H1 (cell line): ENCODE measurements at regions not wholly inside any gene's neighbourhood (a gene's known extent, or its start where the extent isn't known, plus 50 kb on each side); places are given as distances from the start of the nearest gene placed in this dataset.

Experiments used
- CTCF ChIA-PET: fragments of 300-600 bp; sonication (Branson Sonifier 250); formaldehyde crosslinking; loops from one replicate; lab custom pipeline; 2021; ENCODE audit not compliant: partially characterized antibody; lab: Charles Lee
- POLR2A ChIA-PET: fragments of 300-600 bp; sonication (Branson Sonifier 250); formaldehyde crosslinking; loops from one replicate; lab custom pipeline; 2021; ENCODE audit warnings: inconsistent platforms; ENCODE audit not compliant: partially characterized antibody; lab: Charles Lee
- DNase-seq, 2 experiments: peaks; one replicate each; pipeline versions ENCODE4 v3.0.0 to v3.0.0-alpha.2; 2010 to 2022; ENCODE audit warnings: low spot score in 2 of 2, low read depth in 1 of 2, mixed read lengths in 1 of 2
- FAIRE-seq: peaks from 2 replicates; lab custom pipeline; 2011; peaks lifted over from hg19 to GRCh38; lab: Jason Lieb, UNC
- H2AFZ ChIP-seq: 2 replicates; pipeline ENCODE4 v1.8.1; 2012; ENCODE audit warnings: low read length, inconsistent platforms
- H2AK5ac ChIP-seq: 2 replicates; pipeline ENCODE4 v1.6.1; 2013; ENCODE audit warnings: low read depth, low read length
- H2BK120ac ChIP-seq: replicated peaks from 2 replicates; pipeline ENCODE3; 2013; ENCODE audit warnings: low read depth, low read length, inconsistent platforms
- H2BK12ac ChIP-seq: 2 replicates; pipeline ENCODE4 v1.6.1; 2013; ENCODE audit warnings: low read depth, low read length
- H2BK15ac ChIP-seq: 2 replicates; pipeline ENCODE4 v1.6.1; 2013; ENCODE audit warnings: low read length
- H2BK20ac ChIP-seq: 2 replicates; pipeline ENCODE4 v1.6.1; 2013; ENCODE audit warnings: low read length
- H2BK5ac ChIP-seq: 2 replicates; pipeline ENCODE4 v1.6.1; 2013; ENCODE audit warnings: low read depth, low read length
- H3K14ac ChIP-seq: 2 replicates; pipeline ENCODE4 v1.6.1; 2013; ENCODE audit warnings: inconsistent platforms; ENCODE audit not compliant: insufficient read length
- H3K18ac ChIP-seq: 2 replicates; pipeline ENCODE4 v1.6.1; 2013; ENCODE audit warnings: low read length; ENCODE audit errors: extremely low read depth
- H3K23ac ChIP-seq: 2 replicates; pipeline ENCODE4 v1.6.1; 2013; ENCODE audit warnings: inconsistent platforms; ENCODE audit not compliant: insufficient read length
- H3K23me2 ChIP-seq: 2 replicates; pipeline ENCODE4 v1.6.1; 2013; ENCODE audit warnings: low read depth, low read length
- H3K27ac ChIP-seq: 2 replicates; pipeline ENCODE4 v1.6.1; 2011; ENCODE audit warnings: low read depth, low read length, inconsistent platforms
- H3K27me3 ChIP-seq, 4 experiments: replicated peaks in 1 of 4; 1 replicate in 1 of 4; 2 replicates in 3 of 4; pipeline versions ENCODE4 v1.6.1 to v1.8.1; 2011 to 2013; ENCODE audit warnings: low read length in 3 of 4, mild to moderate bottlenecking in 3 of 4, inconsistent platforms in 2 of 4, mixed read lengths in 2 of 4, moderate library complexity in 1 of 4; ENCODE audit not compliant: control insufficient read depth in 3 of 4, insufficient read depth in 3 of 4; ENCODE audit errors: extremely low read depth in 1 of 4
- H3K36me3 ChIP-seq, 4 experiments: 2 replicates each; pipeline versions ENCODE4 v1.6.1 to v1.8.1; 2011 to 2013; ENCODE audit warnings: mild to moderate bottlenecking in 4 of 4, low read length in 3 of 4, moderate library complexity in 2 of 4, control low read depth in 1 of 4, inconsistent platforms in 1 of 4; ENCODE audit not compliant: insufficient read depth in 4 of 4, control insufficient read depth in 2 of 4
- H3K4ac ChIP-seq: replicated peaks from 2 replicates; pipeline ENCODE3; 2013; ENCODE audit warnings: low read length, low read depth, mixed read lengths, inconsistent platforms; ENCODE audit not compliant: insufficient read length
- H3K4me1 ChIP-seq, 4 experiments: replicated peaks in 1 of 4; 1 replicate in 1 of 4; 2 replicates in 3 of 4; pipeline versions ENCODE4 v1.6.1 to v1.8.1; 2011 to 2013; ENCODE audit warnings: low read length in 3 of 4, inconsistent platforms in 2 of 4, mixed read lengths in 1 of 4; ENCODE audit not compliant: insufficient read depth in 4 of 4, control insufficient read depth in 3 of 4
- H3K4me2 ChIP-seq, 2 experiments: 2 replicates each; pipeline versions ENCODE4 v1.6.1 to v1.8.1; 2011 to 2013; ENCODE audit warnings: low read depth in 2 of 2, low read length in 2 of 2, control low read depth in 1 of 2, inconsistent platforms in 1 of 2, mild to moderate bottlenecking in 1 of 2; ENCODE audit not compliant: insufficient read depth in 1 of 2
- H3K4me3 ChIP-seq, 4 experiments: fragments of 200-600, 300-600 bp in 1 of 4; sonication (generic), shearing (Covaris generic), sonication (Bioruptor Twin) in 1 of 4; 2 replicates each; pipeline versions ENCODE4 v1.5.1 to v1.8.1; 2011 to 2016; ENCODE audit warnings: low read length in 4 of 4, low read depth in 3 of 4, control low read depth in 2 of 4, inconsistent platforms in 2 of 4, mild to moderate bottlenecking in 2 of 4, mixed read lengths in 1 of 4, moderate library complexity in 1 of 4; ENCODE audit not compliant: insufficient read depth in 2 of 4; ENCODE audit errors: extremely low read depth in 1 of 4
- H3K56ac ChIP-seq: replicated peaks from 2 replicates; pipeline ENCODE3; 2013; ENCODE audit warnings: low read depth, mild to moderate bottlenecking, mixed read lengths, low read length, inconsistent platforms; ENCODE audit not compliant: insufficient read length
- H3K79me1 ChIP-seq: 2 replicates; pipeline ENCODE4 v1.6.1; 2013; ENCODE audit warnings: low read depth, low read length, control low read depth
- H3K79me2 ChIP-seq, 2 experiments: 2 replicates each; pipeline versions ENCODE4 v1.6.1 to v1.8.1; 2012 to 2013; ENCODE audit warnings: low read length in 2 of 2, mild to moderate bottlenecking in 2 of 2, inconsistent platforms in 1 of 2; ENCODE audit not compliant: insufficient read depth in 2 of 2, control insufficient read depth in 1 of 2
- H3K9ac ChIP-seq, 4 experiments: replicated peaks in 1 of 4; 1 replicate in 1 of 4; 2 replicates in 3 of 4; pipeline versions ENCODE4 v1.6.1 to v1.8.1; 2011 to 2013; ENCODE audit warnings: low read depth in 3 of 4, low read length in 3 of 4, control low read depth in 2 of 4, mild to moderate bottlenecking in 2 of 4, moderate library complexity in 2 of 4, inconsistent platforms in 1 of 4; ENCODE audit errors: extremely low read depth in 1 of 4
- H3K9me3 ChIP-seq, 2 experiments: 2 replicates each; pipeline versions ENCODE4 v1.6.1 to v1.8.1; 2012 to 2013; ENCODE audit warnings: mild to moderate bottlenecking in 2 of 2, moderate library complexity in 2 of 2, control low read depth in 1 of 2, inconsistent platforms in 1 of 2, low read depth in 1 of 2, low read length in 1 of 2, mixed read lengths in 1 of 2; ENCODE audit not compliant: insufficient read depth in 2 of 2
- H4K20me1 ChIP-seq, 2 experiments: replicated peaks in 1 of 2; 2 replicates each; pipeline versions ENCODE3 to v1.8.1; 2011 to 2013; ENCODE audit warnings: inconsistent platforms in 2 of 2, low read length in 2 of 2, mild to moderate bottlenecking in 1 of 2; ENCODE audit not compliant: insufficient read depth in 2 of 2, control insufficient read depth in 1 of 2
- H4K5ac ChIP-seq: 2 replicates; pipeline ENCODE4 v1.6.1; 2013; ENCODE audit warnings: low read length, low read depth, mixed read lengths, inconsistent platforms; ENCODE audit not compliant: insufficient read length
- H4K8ac ChIP-seq: 2 replicates; pipeline ENCODE4 v1.8.0; 2013; ENCODE audit warnings: mild to moderate bottlenecking, moderate library complexity, low read length, inconsistent platforms; ENCODE audit not compliant: insufficient read depth; ENCODE audit errors: extremely low read depth
- H4K91ac ChIP-seq: replicated peaks from 2 replicates; pipeline ENCODE3; 2013; ENCODE audit warnings: low read length, mixed read lengths, inconsistent platforms; ENCODE audit not compliant: insufficient read length
- CEBPB ChIP-seq: IDR thresholded peaks from 2 replicates; pipeline ENCODE4 v1.6.1; 2012; ENCODE audit warnings: low read depth, low read length
- KDM5A ChIP-seq: fragments of 200-600 bp; IDR thresholded peaks from 2 replicates; pipeline ENCODE4 v1.7.1; 2012; ENCODE audit warnings: mild to moderate bottlenecking, low read length, inconsistent platforms, mixed read lengths
- TEAD4 ChIP-seq: IDR thresholded peaks from 2 replicates; pipeline ENCODE4 v1.6.1; 2012; ENCODE audit warnings: low read depth, low read length, inconsistent platforms, mixed read lengths

- H3K4me2 ChIP-seq = peak overlapping the region; percentile 45 to 51; a peak in 2 of 4 replicates
- peak overlapping the region; percentile 65; the same call in 1 of the 2 replicates for H2BK12ac ChIP-seq
- no peak overlapping the region; the same call in 1 of the 2 replicates for H2BK5ac ChIP-seq
- H2BK15ac ChIP-seq = no peak overlapping the region
- H3K27ac ChIP-seq = no peak overlapping the region
- H4K8ac ChIP-seq = no peak overlapping the region
- no peak overlapping the region for H3K9ac ChIP-seq
- H3K56ac ChIP-seq = no peak overlapping the region
- peak overlapping the region; percentile 43 for H2BK120ac ChIP-seq
- no peaks in the 10 kb centered on the region for H3K79me1 ChIP-seq
- H3K23ac ChIP-seq = no peak overlapping the region
- peak overlapping the region; percentile 85 for H4K5ac ChIP-seq
- H2BK20ac ChIP-seq = no peak overlapping the region; the same call in 1 of the 2 replicates
- TF ChIP-seq CEBPB (no peak), TEAD4 (no peak), KDM5A (no peak)
- peak overlapping the region in 1 of 4 experiments; percentile 36; a peak in 1 of 8 replicates for H3K4me3 ChIP-seq
- no peak overlapping the region for H4K91ac ChIP-seq
- ChIA-PET POLR2A (no interaction called here), CTCF (no interaction called here)
- no peak overlapping the region for H3K14ac ChIP-seq
- peaks cover 0 to 7% (median 5%) of the 10 kb centered on the region in 4 experiments; a peak in 4 of 7 replicates for H3K4me1 ChIP-seq
- no peaks in the 10 kb centered on the region for H3K23me2 ChIP-seq
- H3K79me2 ChIP-seq = no peaks in the 10 kb centered on the region
- no peak overlapping the region for H3K18ac ChIP-seq
- FAIRE-seq (no peak), DNase-seq (no peak)
- no peaks in the 10 kb centered on the region for H3K9me3 ChIP-seq
- no peaks in the 10 kb centered on the region for H4K20me1 ChIP-seq
- H3K4ac ChIP-seq = no peak overlapping the region
- H3K27me3 ChIP-seq = no peaks in the 10 kb centered on the region
- no peak overlapping the region for H2AFZ ChIP-seq
- H3K36me3 ChIP-seq = no peaks in the 10 kb centered on the region
- H2AK5ac ChIP-seq = no peak overlapping the region
Measured at GRCh38 chr2:81647715-81648230, 1343.2 kb upstream of the LRRTM1 start.
